Prostate gland (tissue), 2 donors: ENCODE measurements at regions not wholly inside any gene's neighbourhood (a gene's known extent, or its start where the extent isn't known, plus 50 kb on each side); places are given as distances from the start of the nearest gene placed in this dataset.

ENCODE experiments used
- CTCF ChIP-seq, 4 experiments: fragments of 200-600 bp in 2 of 4; fragments of 450-650 bp in 2 of 4; sonication (generic) in 2 of 4; IDR thresholded peaks; 1 replicate in 3 of 4; 2 replicates in 1 of 4; pipeline ENCODE4 v1.5.1; 2016 to 2019; ENCODE audit warnings: antibody characterized with exemption in 4 of 4, mild to moderate bottlenecking in 2 of 4, moderate library complexity in 2 of 4
- POLR2A ChIP-seq: fragments of 450-650 bp; IDR thresholded peaks from one replicate; pipeline ENCODE4 v1.6.1; 2016; ENCODE audit warnings: antibody characterized with exemption, mild to moderate bottlenecking
- POLR2AphosphoS5 ChIP-seq: sonication (generic); formaldehyde crosslinking; IDR thresholded peaks from one replicate; pipeline ENCODE4 v1.6.1; 2017; ENCODE audit warnings: antibody characterized with exemption

- no peak for TF ChIP-seq CTCF (IDR thresholded peaks at IDR 0.05)
- no peak for TF ChIP-seq POLR2A
- no peak for TF ChIP-seq POLR2AphosphoS5
Observed at GRCh38 chr10:124222318-124222987, 129.1 kb upstream of the CHST15 start.
